ENCODE measurements at regions not wholly inside any gene's neighbourhood (a gene's known extent, or its start where the extent isn't known, plus 50 kb on each side); places are given as distances from the start of the nearest gene placed in this dataset.

- no peak for DNase-seq (ENCODE audit: low read depth, low spot score)
- no peak overlapping the region for H3K4me3 ChIP-seq (ENCODE audit: low read length)
- no peak overlapping the region for H3K27ac ChIP-seq (ENCODE audit: low read length)
- no peaks in the 10 kb centered on the region for H3K4me1 ChIP-seq (ENCODE audit: control insufficient read depth, insufficient read depth, low read length)
- H3K9me3 ChIP-seq (ENCODE audit: control insufficient read depth, insufficient read depth, low read length), result no peaks in the 10 kb centered on the region
- no peaks in the 10 kb centered on the region for H3K27me3 ChIP-seq (ENCODE audit: control insufficient read depth, insufficient read depth, low read length)
- WGBS (ENCODE audit: insufficient coverage, insufficient read length), result no CpG with 5 or more reads among the region's 13 CpGs
- no peaks in the 10 kb centered on the region for H3K36me3 ChIP-seq (ENCODE audit: control insufficient read depth, insufficient read depth, low read length)
These were observed 689.5 kb downstream of the VRK1 start for GRCh38 chr14:97486601-97487120.

- Histone ChIP-seq H3K4me3 (ENCODE audit: low read length) (no peak overlapping the region), H3K36me3 (ENCODE audit: control insufficient read depth, insufficient read depth, low read length) (no peaks in the 10 kb centered on the region), H3K4me1 (ENCODE audit: control insufficient read depth, insufficient read depth, low read length) (no peaks in the 10 kb centered on the region), H3K27ac (ENCODE audit: low read length) (no peak overlapping the region), H3K9me3 (ENCODE audit: control insufficient read depth, insufficient read depth, low read length) (no peaks in the 10 kb centered on the region), H3K27me3 (ENCODE audit: control insufficient read depth, insufficient read depth, low read length) (no peaks in the 10 kb centered on the region)
- WGBS (ENCODE audit: insufficient coverage, insufficient read length), result no CpG with 5 or more reads among the region's 10 CpGs
- DNase-seq (ENCODE audit: low read depth, low spot score), result no peak
These were observed 692.6 kb downstream of the VRK1 start for GRCh38 chr14:97489750-97490149.

GRCh38 chr14:97490521-97491070 is 693.4 kb downstream of the VRK1 start:
- no CpG with 5 or more reads among the region's 10 CpGs for WGBS (ENCODE audit: insufficient coverage, insufficient read length)
- no peaks in the 10 kb centered on the region for H3K36me3 ChIP-seq (ENCODE audit: control insufficient read depth, insufficient read depth, low read length)
- no peaks in the 10 kb centered on the region for H3K9me3 ChIP-seq (ENCODE audit: control insufficient read depth, insufficient read depth, low read length)
- no peak overlapping the region for H3K27ac ChIP-seq (ENCODE audit: low read length)
- no peak for DNase-seq (ENCODE audit: low read depth, low spot score)
- H3K4me3 ChIP-seq (ENCODE audit: low read length), result no peak overlapping the region
- H3K4me1 ChIP-seq (ENCODE audit: control insufficient read depth, insufficient read depth, low read length), result no peaks in the 10 kb centered on the region
- no peaks in the 10 kb centered on the region for H3K27me3 ChIP-seq (ENCODE audit: control insufficient read depth, insufficient read depth, low read length)

- H3K36me3 ChIP-seq (ENCODE audit: control insufficient read depth, insufficient read depth, low read length), result no peaks in the 10 kb centered on the region
- no peaks in the 10 kb centered on the region for H3K9me3 ChIP-seq (ENCODE audit: control insufficient read depth, insufficient read depth, low read length)
- no peak overlapping the region for H3K27ac ChIP-seq (ENCODE audit: low read length)
- no peak overlapping the region for H3K4me3 ChIP-seq (ENCODE audit: low read length)
- no peaks in the 10 kb centered on the region for H3K4me1 ChIP-seq (ENCODE audit: control insufficient read depth, insufficient read depth, low read length)
- H3K27me3 ChIP-seq (ENCODE audit: control insufficient read depth, insufficient read depth, low read length), result no peaks in the 10 kb centered on the region
- DNase-seq (ENCODE audit: low read depth, low spot score), result no peak
- WGBS (ENCODE audit: insufficient coverage, insufficient read length), result no CpG with 5 or more reads among the region's 5 CpGs
These were observed 694.5 kb downstream of the VRK1 start for GRCh38 chr14:97491697-97492096.

GRCh38 chr14:97499790-97500481 is 702.8 kb downstream of the VRK1 start:
- Histone ChIP-seq H3K27ac (ENCODE audit: low read length) (no peak overlapping the region), H3K4me1 (ENCODE audit: control insufficient read depth, insufficient read depth, low read length) (no peaks in the 10 kb centered on the region; the same call in 1 of the 2 replicates), H3K4me3 (ENCODE audit: low read length) (no peak overlapping the region), H3K27me3 (ENCODE audit: control insufficient read depth, insufficient read depth, low read length) (no peaks in the 10 kb centered on the region), H3K36me3 (ENCODE audit: control insufficient read depth, insufficient read depth, low read length) (no peaks in the 10 kb centered on the region), H3K9me3 (ENCODE audit: control insufficient read depth, insufficient read depth, low read length) (no peaks in the 10 kb centered on the region)
- DNase-seq (ENCODE audit: low read depth, low spot score), result no peak
- no CpG with 5 or more reads among the region's 6 CpGs for WGBS (ENCODE audit: insufficient coverage, insufficient read length)

- WGBS (ENCODE audit: insufficient coverage, insufficient read length), result no CpG with 5 or more reads among the region's 2 CpGs
- Histone ChIP-seq H3K4me1 (ENCODE audit: control insufficient read depth, insufficient read depth, low read length) (no peaks in the 10 kb centered on the region), H3K27ac (ENCODE audit: low read length) (no peak overlapping the region), H3K4me3 (ENCODE audit: low read length) (no peak overlapping the region), H3K9me3 (ENCODE audit: control insufficient read depth, insufficient read depth, low read length) (no peaks in the 10 kb centered on the region), H3K36me3 (ENCODE audit: control insufficient read depth, insufficient read depth, low read length) (no peaks in the 10 kb centered on the region), H3K27me3 (ENCODE audit: control insufficient read depth, insufficient read depth, low read length) (no peaks in the 10 kb centered on the region)
- no peak for DNase-seq (ENCODE audit: low read depth, low spot score)
These were observed 709.4 kb downstream of the VRK1 start for GRCh38 chr14:97506626-97507025.

- WGBS (ENCODE audit: insufficient coverage, insufficient read length), result no CpG with 5 or more reads among the region's 5 CpGs
These were observed 716.7 kb downstream of the VRK1 start for GRCh38 chr14:97513891-97514290.

GRCh38 chr14:97517566-97518234 is 720.5 kb downstream of the VRK1 start:
- Histone ChIP-seq H3K36me3 (ENCODE audit: control insufficient read depth, insufficient read depth, low read length) (no peaks in the 10 kb centered on the region), H3K27ac (ENCODE audit: low read length) (no peak overlapping the region), H3K4me1 (ENCODE audit: control insufficient read depth, insufficient read depth, low read length) (no peaks in the 10 kb centered on the region), H3K27me3 (ENCODE audit: control insufficient read depth, insufficient read depth, low read length) (no peaks in the 10 kb centered on the region), H3K4me3 (ENCODE audit: low read length) (no peak overlapping the region), H3K9me3 (ENCODE audit: control insufficient read depth, insufficient read depth, low read length) (no peaks in the 10 kb centered on the region)
- DNase-seq (ENCODE audit: low read depth, low spot score), result no peak
- WGBS (ENCODE audit: insufficient coverage, insufficient read length), result no CpG with 5 or more reads among the region's 5 CpGs

More at GRCh38 chr14:97513891-97514290, 716.7 kb downstream of the VRK1 start:
- no peaks in the 10 kb centered on the region for H3K4me1 ChIP-seq (ENCODE audit: control insufficient read depth, insufficient read depth, low read length)
- no peaks in the 10 kb centered on the region for H3K9me3 ChIP-seq (ENCODE audit: control insufficient read depth, insufficient read depth, low read length)
- H3K36me3 ChIP-seq (ENCODE audit: control insufficient read depth, insufficient read depth, low read length), result no peaks in the 10 kb centered on the region
- no peak for DNase-seq (ENCODE audit: low read depth, low spot score)
- H3K27ac ChIP-seq (ENCODE audit: low read length), result no peak overlapping the region
- no peak overlapping the region for H3K4me3 ChIP-seq (ENCODE audit: low read length)
- no peaks in the 10 kb centered on the region for H3K27me3 ChIP-seq (ENCODE audit: control insufficient read depth, insufficient read depth, low read length)

- Histone ChIP-seq H3K36me3 (ENCODE audit: control insufficient read depth, insufficient read depth, low read length) (no peaks in the 10 kb centered on the region), H3K9me3 (ENCODE audit: control insufficient read depth, insufficient read depth, low read length) (no peaks in the 10 kb centered on the region; the same call in 1 of the 2 replicates), H3K27me3 (ENCODE audit: control insufficient read depth, insufficient read depth, low read length) (no peaks in the 10 kb centered on the region), H3K4me3 (ENCODE audit: low read length) (no peak overlapping the region), H3K27ac (ENCODE audit: low read length) (no peak overlapping the region), H3K4me1 (ENCODE audit: control insufficient read depth, insufficient read depth, low read length) (no peaks in the 10 kb centered on the region)
- no CpG with 5 or more reads among the region's 3 CpGs for WGBS (ENCODE audit: insufficient coverage, insufficient read length)
- DNase-seq (ENCODE audit: low read depth, low spot score), result no peak
These were observed 726.8 kb downstream of the VRK1 start for GRCh38 chr14:97523936-97524335.

- H3K4me1 ChIP-seq (ENCODE audit: control insufficient read depth, insufficient read depth, low read length), result no peaks in the 10 kb centered on the region
- DNase-seq (ENCODE audit: low read depth, low spot score), result no peak
- no peaks in the 10 kb centered on the region for H3K36me3 ChIP-seq (ENCODE audit: control insufficient read depth, insufficient read depth, low read length)
- no CpG with 5 or more reads among the region's 7 CpGs for WGBS (ENCODE audit: insufficient coverage, insufficient read length)
- no peak overlapping the region for H3K27ac ChIP-seq (ENCODE audit: low read length)
- no peak overlapping the region for H3K4me3 ChIP-seq (ENCODE audit: low read length)
- no peaks in the 10 kb centered on the region; the same call in 1 of the 2 replicates for H3K9me3 ChIP-seq (ENCODE audit: control insufficient read depth, insufficient read depth, low read length)
- H3K27me3 ChIP-seq (ENCODE audit: control insufficient read depth, insufficient read depth, low read length), result no peaks in the 10 kb centered on the region
These were observed 727.6 kb downstream of the VRK1 start for GRCh38 chr14:97524589-97525319.
